SK-N-SH (cell line): ENCODE measurements at regions not wholly inside any gene's neighbourhood (a gene's known extent, or its start where the extent isn't known, plus 50 kb on each side); places are given as distances from the start of the nearest gene placed in this dataset.

Experiments
- CTCF ChIA-PET: fragments of 300-600, 350-600 bp; formaldehyde crosslinking; extraction: SDS; loops from one replicate; lab custom pipeline; 2021; lab: Yijun Ruan, JAX
- POLR2A ChIA-PET: fragments of 350-600 bp; sonication (Branson Sonifier 250); formaldehyde crosslinking; extraction: SDS; loops from one replicate; lab custom pipeline; 2020; ENCODE audit warnings: antibody characterized with exemption, inconsistent platforms; lab: Yijun Ruan, JAX
- DNase-seq: peaks from one replicate; pipeline ENCODE4 v3.0.0; 2012
- H2AFZ ChIP-seq: fragments of 200-600 bp; sonication (generic); 2 replicates; pipeline ENCODE4 v1.8.1; 2016; ENCODE audit warnings: antibody characterized with exemption, mild to moderate bottlenecking, low read depth
- H3F3A ChIP-seq: fragments of 200-600 bp; sonication (generic); replicated peaks from 2 replicates; pipeline ENCODE3; 2016; ENCODE audit warnings: antibody characterized with exemption, mild to moderate bottlenecking; ENCODE audit not compliant: insufficient read depth
- H3K27ac ChIP-seq, 2 experiments: fragments of 200-500 bp in 1 of 2; fragments of 200-600 bp in 1 of 2; sonication (Bioruptor generic) in 1 of 2; sonication (generic), shearing (Covaris generic) in 1 of 2; 2 replicates each; pipeline versions ENCODE4 v1.5.1 to v1.6.1; 2014 to 2016; ENCODE audit warnings: low read depth in 2 of 2, inconsistent platforms in 1 of 2, low read length in 1 of 2, mild to moderate bottlenecking in 1 of 2, mixed read lengths in 1 of 2
- H3K27me3 ChIP-seq: fragments of 200-600 bp; sonication (generic), shearing (Covaris generic); 2 replicates; pipeline ENCODE4 v1.6.1; 2016; ENCODE audit warnings: mixed run types; ENCODE audit not compliant: insufficient read depth
- H3K36me3 ChIP-seq, 2 experiments: fragments of 200-500 bp in 1 of 2; fragments of 200-600 bp in 1 of 2; sonication (Bioruptor generic) in 1 of 2; sonication (generic) in 1 of 2; replicated peaks in 1 of 2; 2 replicates each; pipeline versions ENCODE3 to v1.5.1; 2014 to 2016; ENCODE audit warnings: low read length in 1 of 2, mild to moderate bottlenecking in 1 of 2; ENCODE audit not compliant: insufficient read depth in 2 of 2, control insufficient read depth in 1 of 2
- H3K4me1 ChIP-seq, 2 experiments: fragments of 200-500 bp in 1 of 2; fragments of 200-600 bp in 1 of 2; sonication (Bioruptor generic) in 1 of 2; sonication (generic), shearing (Covaris generic) in 1 of 2; 2 replicates each; pipeline versions ENCODE4 v1.5.1 to v1.6.1; 2014 to 2016; ENCODE audit warnings: low read depth in 1 of 2, low read length in 1 of 2, mixed run types in 1 of 2; ENCODE audit not compliant: insufficient read depth in 2 of 2, control insufficient read depth in 1 of 2
- H3K4me2 ChIP-seq: fragments of 200-600 bp; sonication (generic), shearing (Covaris generic); 2 replicates; pipeline ENCODE4 v1.6.1; 2017; ENCODE audit warnings: mixed run types
- H3K4me3 ChIP-seq, 2 experiments: fragments of 200-500 bp in 1 of 2; fragments of 200-600 bp in 1 of 2; sonication (Bioruptor generic) in 1 of 2; sonication (generic), shearing (Covaris generic) in 1 of 2; 2 replicates each; pipeline versions ENCODE4 v1.5.1 to v1.8.1; 2014 to 2016; ENCODE audit warnings: low read depth in 2 of 2, inconsistent platforms in 1 of 2, low read length in 1 of 2, mild to moderate bottlenecking in 1 of 2, mixed read lengths in 1 of 2, moderate library complexity in 1 of 2
- H3K79me2 ChIP-seq: fragments of 200-600 bp; sonication (generic); 2 replicates; pipeline ENCODE4 v1.8.1; 2017; ENCODE audit warnings: mild to moderate bottlenecking; ENCODE audit not compliant: insufficient read depth
- H3K9ac ChIP-seq: fragments of 200-600 bp; sonication (generic); 2 replicates; pipeline ENCODE4 v1.6.1; 2017; ENCODE audit warnings: mixed run types
- H3K9me2 ChIP-seq: fragments of 200-600 bp; sonication (generic); 2 replicates; pipeline ENCODE4 v1.6.1; 2017; ENCODE audit warnings: mixed run types
- H3K9me3 ChIP-seq: fragments of 200-600 bp; sonication (generic); 2 replicates; pipeline ENCODE4 v1.6.1; 2017; ENCODE audit warnings: mixed run types, mild to moderate bottlenecking, moderate library complexity
- H4K20me1 ChIP-seq: fragments of 200-600 bp; sonication (generic); 2 replicates; pipeline ENCODE4 v1.6.1; 2017; ENCODE audit warnings: mild to moderate bottlenecking, mixed run types; ENCODE audit not compliant: insufficient read depth
- CTCF ChIP-seq: fragments of 200-600 bp; sonication (generic); IDR thresholded peaks from 2 replicates; pipeline ENCODE4 v1.6.1; 2017; ENCODE audit warnings: antibody characterized with exemption, mild to moderate bottlenecking, moderate library complexity
- JUND ChIP-seq: IDR thresholded peaks from 2 replicates; pipeline ENCODE4 v1.4.0; 2012
- MAX ChIP-seq: IDR thresholded peaks from 2 replicates; pipeline ENCODE4 v1.4.0; 2012; ENCODE audit warnings: low read depth
- MXI1 ChIP-seq: IDR thresholded peaks from 2 replicates; pipeline ENCODE4 v1.6.1; 2012; ENCODE audit warnings: mild to moderate bottlenecking, low read depth, low read length, improper control_type of control experiment
- RAD21 ChIP-seq: IDR thresholded peaks from 2 replicates; pipeline ENCODE4 v1.6.1; 2012; ENCODE audit warnings: mild to moderate bottlenecking, low read length
- RCOR1 ChIP-seq: fragments of 150-350 bp; IDR thresholded peaks from 2 replicates; pipeline ENCODE4 v1.6.1; 2017; ENCODE audit warnings: antibody characterized with exemption, low read length
- RFX5 ChIP-seq: IDR thresholded peaks from 2 replicates; pipeline ENCODE4 v1.6.1; 2012; ENCODE audit warnings: mild to moderate bottlenecking, improper control_type of control experiment, low read length
- SIN3A ChIP-seq: IDR thresholded peaks from 2 replicates; pipeline ENCODE4 v1.6.1; 2012; ENCODE audit warnings: low read depth, mild to moderate bottlenecking, low read length, moderate library complexity, borderline replicate concordance
- SMC3 ChIP-seq: IDR thresholded peaks from 2 replicates; pipeline ENCODE4 v1.6.1; 2012; ENCODE audit warnings: low read depth, low read length, improper control_type of control experiment
- TCF12 ChIP-seq: IDR thresholded peaks from 2 replicates; pipeline ENCODE4 v1.4.0; 2012
- WGBS: methylation state at CpG from one replicate; pipeline ENCODE4 v1.1.6; 2017; ENCODE audit warnings: low lambda C conversion rate; 5-methylcytosine and 5-hydroxymethylcytosine counted together
- TF ChIP-seq, protein P1 (sequence below): IDR thresholded peaks from 2 replicates; pipeline ENCODE4; 2012

DNA sequence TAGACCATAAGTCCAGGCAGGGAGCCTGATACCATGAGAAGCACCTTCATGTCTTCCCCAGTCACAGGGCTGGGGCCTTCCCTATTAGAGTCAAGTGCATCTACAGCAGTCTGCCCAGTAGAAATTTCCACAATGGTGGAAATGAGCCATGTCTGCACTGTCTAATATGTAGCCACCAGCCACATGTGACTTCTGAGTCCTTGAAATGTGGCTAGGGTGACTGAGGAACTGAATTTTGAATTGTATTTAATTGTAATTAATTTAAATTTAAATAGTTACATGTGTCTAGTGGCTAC is 300.2 kb downstream of the CLIC5 start:
- Histone ChIP-seq H3K36me3 (no peaks in the 10 kb centered on the region), H3K4me3 (no peak overlapping the region), H3K9ac (no peak overlapping the region), H4K20me1 (no peaks in the 10 kb centered on the region), H3K4me2 (no peak overlapping the region), H3K4me1 (peaks cover 0 to 13% of the 10 kb centered on the region in 2 experiments; a peak in 1 of 4 replicates), H3K27me3 (no peaks in the 10 kb centered on the region), H3F3A (peaks cover 4% of the 10 kb centered on the region), H3K9me2 (no peaks in the 10 kb centered on the region), H3K9me3 (no peaks in the 10 kb centered on the region), H3K27ac (no peak overlapping the region), H2AFZ (no peak overlapping the region), H3K79me2 (no peaks in the 10 kb centered on the region)
- no peak for DNase-seq
- POLR2A ChIA-PET, result no interaction called here
- TF ChIP-seq MXI1, result no peak
- no peak for TF ChIP-seq SIN3A
- TF ChIP-seq, protein P1, sequence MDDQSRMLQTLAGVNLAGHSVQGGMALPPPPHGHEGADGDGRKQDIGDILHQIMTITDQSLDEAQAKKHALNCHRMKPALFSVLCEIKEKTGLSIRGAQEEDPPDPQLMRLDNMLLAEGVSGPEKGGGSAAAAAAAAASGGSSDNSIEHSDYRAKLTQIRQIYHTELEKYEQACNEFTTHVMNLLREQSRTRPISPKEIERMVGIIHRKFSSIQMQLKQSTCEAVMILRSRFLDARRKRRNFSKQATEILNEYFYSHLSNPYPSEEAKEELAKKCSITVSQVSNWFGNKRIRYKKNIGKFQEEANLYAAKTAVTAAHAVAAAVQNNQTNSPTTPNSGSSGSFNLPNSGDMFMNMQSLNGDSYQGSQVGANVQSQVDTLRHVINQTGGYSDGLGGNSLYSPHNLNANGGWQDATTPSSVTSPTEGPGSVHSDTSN, result no peak
- TF ChIP-seq MAX, result no peak
- CTCF ChIA-PET, result interaction anchor here (1.3 to 3.2 kb wide), 6 partner anchors 10 to 1231 kb away, joined by 3 to 30 read pairs (median 8); no protein-coding TSS in a partner anchor

- CTCF ChIA-PET, result interaction anchor here (0.6 to 2.3 kb wide), 44 partner anchors 11 to 1517 kb away, joined by 3 to 45 read pairs (median 4); no protein-coding TSS in a partner anchor
- no peak overlapping the region for H3K27ac ChIP-seq
- no peaks in the 10 kb centered on the region for H3K9me3 ChIP-seq
- POLR2A ChIA-PET, result no interaction called here
- no peaks in the 10 kb centered on the region for H4K20me1 ChIP-seq
- H3K9me2 ChIP-seq, result no peaks in the 10 kb centered on the region
- H3K9ac ChIP-seq, result 0 out of 2 replicates have a peak overlapping the region, but pooled peaks have one; percentile 21
- H3K36me3 ChIP-seq, result no peaks in the 10 kb centered on the region
- peak overlapping the region; percentile 87 for H2AFZ ChIP-seq
- 10% methylated on average over 6 of the region's 6 CpGs for WGBS
- peak; percentile 94 for TF ChIP-seq RAD21
- no peak for TF ChIP-seq JUND
- no peak for TF ChIP-seq RCOR1
- no peak for TF ChIP-seq MAX
- peak; percentile 90 for TF ChIP-seq CTCF
- peak; percentile 89 for TF ChIP-seq SMC3
- no peak for TF ChIP-seq RFX5
- 0 out of 2 replicates have a peak, but pooled peaks have one; percentile 4 for TF ChIP-seq TCF12
- peak overlapping the region; percentile 66 for H3K4me2 ChIP-seq
- no peaks in the 10 kb centered on the region for H3K79me2 ChIP-seq
- H3F3A ChIP-seq, result peaks cover 4% of the 10 kb centered on the region
- peak overlapping the region in 1 of 2 experiments; percentile 8; a peak in 1 of 4 replicates for H3K4me3 ChIP-seq
- no peaks in the 10 kb centered on the region for H3K27me3 ChIP-seq
- DNase-seq, result peak; percentile 51
- peaks cover 0 to 13% of the 10 kb centered on the region in 2 experiments; a peak in 1 of 4 replicates for H3K4me1 ChIP-seq
Measured at GRCh38 chr6:45714741-45715507, 300.7 kb downstream of the CLIC5 start.
